ENCODE measurements at regions not wholly inside any gene's neighbourhood (a gene's known extent, or its start where the extent isn't known, plus 50 kb on each side); places are given as distances from the start of the nearest gene placed in this dataset.

GRCh38 chr1:56061824-56062223 is 517.5 kb downstream of the PLPP3 start:
- DNase-seq, result no peak
- TF ChIP-seq GATA1 (IDR thresholded peaks at IDR 0.05; ENCODE audit: low read depth, low read length) (no peak), POLR2A (IDR thresholded peaks at IDR 0.05; ENCODE audit: low read length) (no peak)

- TF ChIP-seq GATA1 (IDR thresholded peaks at IDR 0.05; ENCODE audit: low read depth, low read length), result no peak
- no peak for TF ChIP-seq POLR2A (IDR thresholded peaks at IDR 0.05; ENCODE audit: low read length)
- DNase-seq, result no peak
Observed at GRCh38 chr1:56060906-56061305, 518.5 kb downstream of the PLPP3 start.

- DNase-seq, result no peak
Observed at GRCh38 chr1:56057466-56058405, 521.6 kb downstream of the PLPP3 start.

GRCh38 chr1:56056438-56057287 is 522.7 kb downstream of the PLPP3 start:
- DNase-seq, result no peak

More at GRCh38 chr1:56057466-56058405, 521.6 kb downstream of the PLPP3 start:
- no peak for TF ChIP-seq GATA1 (IDR thresholded peaks at IDR 0.05; ENCODE audit: low read depth, low read length)
- no peak for TF ChIP-seq POLR2A (IDR thresholded peaks at IDR 0.05; ENCODE audit: low read length)

GRCh38 chr1:56054959-56055358 is 524.4 kb downstream of the PLPP3 start:
- no peak for DNase-seq
- TF ChIP-seq GATA1 (IDR thresholded peaks at IDR 0.05; ENCODE audit: low read depth, low read length) (no peak), POLR2A (IDR thresholded peaks at IDR 0.05; ENCODE audit: low read length) (no peak)

More at GRCh38 chr1:56056438-56057287, 522.7 kb downstream of the PLPP3 start:
- no peak for TF ChIP-seq POLR2A (IDR thresholded peaks at IDR 0.05; ENCODE audit: low read length)
- no peak for TF ChIP-seq GATA1 (IDR thresholded peaks at IDR 0.05; ENCODE audit: low read depth, low read length)

GRCh38 chr1:56052041-56052440 is 527.3 kb downstream of the PLPP3 start:
- no peak for DNase-seq
- TF ChIP-seq POLR2A (IDR thresholded peaks at IDR 0.05; ENCODE audit: low read length) (no peak), GATA1 (IDR thresholded peaks at IDR 0.05; ENCODE audit: low read depth, low read length) (no peak)

GRCh38 chr1:56050911-56051310 is 528.5 kb downstream of the PLPP3 start:
- no peak for DNase-seq
- no peak for TF ChIP-seq POLR2A (IDR thresholded peaks at IDR 0.05; ENCODE audit: low read length)
- no peak for TF ChIP-seq GATA1 (IDR thresholded peaks at IDR 0.05; ENCODE audit: low read depth, low read length)

GRCh38 chr1:56045477-56045876 is 533.9 kb downstream of the PLPP3 start:
- no peak for DNase-seq
- TF ChIP-seq GATA1 (IDR thresholded peaks at IDR 0.05; ENCODE audit: low read depth, low read length) (no peak), POLR2A (IDR thresholded peaks at IDR 0.05; ENCODE audit: low read length) (no peak)

- TF ChIP-seq POLR2A (IDR thresholded peaks at IDR 0.05; ENCODE audit: low read length), result no peak
- no peak for TF ChIP-seq GATA1 (IDR thresholded peaks at IDR 0.05; ENCODE audit: low read depth, low read length)
- DNase-seq, result no peak
Observed at GRCh38 chr1:56045062-56045461, 534.3 kb downstream of the PLPP3 start.

GRCh38 chr1:56036479-56036878 is 542.9 kb downstream of the PLPP3 start:
- DNase-seq, result peak; percentile 7 to 14
- no peak for TF ChIP-seq GATA1 (IDR thresholded peaks at IDR 0.05; ENCODE audit: low read depth, low read length)
- no peak for TF ChIP-seq POLR2A (IDR thresholded peaks at IDR 0.05; ENCODE audit: low read length)

GRCh38 chr1:56034847-56035481 is 544.4 kb downstream of the PLPP3 start:
- TF ChIP-seq GATA1 (IDR thresholded peaks at IDR 0.05; ENCODE audit: low read depth, low read length), result no peak
- no peak for DNase-seq

GRCh38 chr1:56034222-56034621 is 545.1 kb downstream of the PLPP3 start:
- DNase-seq, result no peak
- no peak for TF ChIP-seq GATA1 (IDR thresholded peaks at IDR 0.05; ENCODE audit: low read depth, low read length)

GRCh38 chr1:56033321-56034037 is 545.9 kb downstream of the PLPP3 start:
- no peak for TF ChIP-seq POLR2A (IDR thresholded peaks at IDR 0.05; ENCODE audit: low read length)
- TF ChIP-seq GATA1 (IDR thresholded peaks at IDR 0.05; ENCODE audit: low read depth, low read length), result no peak
- DNase-seq, result no peak

Data from erythroblast (primary cell).